Spleen (tissue), 11 donors: ENCODE measurements at regions not wholly inside any gene's neighbourhood (a gene's known extent, or its start where the extent isn't known, plus 50 kb on each side); places are given as distances from the start of the nearest gene placed in this dataset.

ENCODE experiments used
- DNase-seq: peaks from one replicate; pipeline ENCODE4 v3.0.0-alpha.2; 2020
- H3K27ac ChIP-seq, 8 donors: fragments of 200-600 bp; sonication (generic) in 7 of 8; 1 replicate in 4 of 8; 2 replicates in 4 of 8; pipeline versions ENCODE4 v1.5.0 to v1.8.0; 2016 to 2021; ENCODE audit warnings: inconsistent platforms in 4 of 8, mild to moderate bottlenecking in 4 of 8, moderate library complexity in 1 of 8
- H3K27me3 ChIP-seq, 7 donors: fragments of 200-600 bp; sonication (generic) in 6 of 7; replicated peaks in 1 of 7; 1 replicate in 4 of 7; 2 replicates in 3 of 7; pipeline versions ENCODE4 v1.5.0 to v1.8.0; 2016 to 2021; ENCODE audit warnings: inconsistent platforms in 3 of 7, mild to moderate bottlenecking in 1 of 7
- H3K36me3 ChIP-seq, 6 donors: fragments of 200-600 bp; sonication (generic) in 5 of 6; 1 replicate in 4 of 6; 2 replicates in 2 of 6; pipeline versions ENCODE4 v1.5.0 to v1.8.0; 2016 to 2021; ENCODE audit warnings: inconsistent platforms in 2 of 6
- H3K4me1 ChIP-seq, 6 donors: fragments of 200-600 bp; sonication (generic) in 5 of 6; 1 replicate in 3 of 6; 2 replicates in 3 of 6; pipeline versions ENCODE4 v1.5.0 to v1.8.0; 2016 to 2021; ENCODE audit warnings: inconsistent platforms in 3 of 6
- H3K4me3 ChIP-seq, 8 donors: fragments of 200-600 bp; sonication (generic) in 7 of 8; 1 replicate in 4 of 8; 2 replicates in 4 of 8; pipeline versions ENCODE4 v1.5.0 to v1.8.0; 2016 to 2021; ENCODE audit warnings: inconsistent platforms in 4 of 8, mild to moderate bottlenecking in 4 of 8, moderate library complexity in 2 of 8
- H3K9me3 ChIP-seq, 8 donors: fragments of 200-600 bp; sonication (generic) in 7 of 8; 1 replicate in 4 of 8; 2 replicates in 4 of 8; pipeline versions ENCODE4 v1.5.0 to v1.8.0; 2016 to 2021; ENCODE audit warnings: inconsistent platforms in 4 of 8
- POLR2A ChIP-seq, 3 donors: fragments of 450-650 bp; IDR thresholded peaks; one replicate each; pipeline ENCODE4 v1.5.1; 2017; ENCODE audit warnings: antibody characterized with exemption in 3 of 3, mild to moderate bottlenecking in 1 of 3
- POLR2AphosphoS5 ChIP-seq, 3 donors: sonication (generic); formaldehyde crosslinking; IDR thresholded peaks; one replicate each; pipeline ENCODE4 v1.5.1; 2017; ENCODE audit warnings: antibody characterized with exemption in 3 of 3
- WGBS, 5 donors: extraction: QIAGEN DNeasy Blood & Tissue Kit in 3 of 5; methylation state at CpG; one replicate each; pipeline versions ENCODE4 v1.1.5 to v1.1.7; 2013 to 2018; 5-methylcytosine and 5-hydroxymethylcytosine counted together
- intact Hi-C: fragments of 100-400 bp; cut with DNase I; formaldehyde crosslinking; loops from one replicate; pipeline ENCODE4 v1.15.0; 2023; ENCODE audit warnings: low total_unique reads
- TF ChIP-seq, protein P1 (sequence below), 11 experiments: fragments of 200-600 bp in 7 of 11; fragments of 450-650 bp in 4 of 11; sonication (generic) in 4 of 11; IDR thresholded peaks in 8 of 11; conservative IDR thresholded peaks in 3 of 11; 1 replicate in 7 of 11; 2 replicates in 4 of 11; pipeline versions ENCODE4 v1.4.0 to v1.8.0; 2016 to 2021; ENCODE audit warnings: antibody characterized with exemption in 11 of 11, inconsistent platforms in 4 of 11, mild to moderate bottlenecking in 1 of 11
- donor health status: healthy with polysubstance abuse.
- donor health status: DM: no; HTN: no; CAD: no; lungs with moderate emphysema.
- donor health status: DM: no; HTN: no; CAD: no.
- donor health status: Bipolar disorder and iron deficiency.
- donor health status: healthy.
- donor health status: DM: no; HTN: no; CAD: no.
- donor health status: DM: yes; HTN: yes; CAD: no.

DNA sequence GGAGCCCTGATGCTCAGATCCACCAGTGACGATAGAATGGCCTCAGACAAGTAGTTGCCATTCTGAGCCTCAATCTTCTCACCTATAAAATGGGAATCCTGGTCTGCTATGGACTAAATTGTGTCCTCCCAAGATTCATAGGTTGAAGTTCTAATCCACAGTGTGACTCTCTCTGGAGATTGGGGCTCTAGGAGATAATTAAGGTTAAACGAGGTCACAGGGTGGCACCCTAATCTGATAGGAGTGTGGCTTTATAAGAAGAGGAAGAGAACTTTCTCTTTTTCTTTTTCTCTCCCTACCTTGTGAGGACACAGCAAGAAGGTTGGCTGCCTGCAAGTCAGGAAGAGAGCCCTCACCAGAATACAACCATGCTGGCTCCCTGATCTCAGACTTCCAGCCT is 214.1 kb downstream of the KATNAL1 start:
- Histone ChIP-seq H3K27ac (no peak overlapping the region), H3K4me3 (no peak overlapping the region), H3K9me3 (no peaks in the 10 kb centered on the region), H3K36me3 (no peaks in the 10 kb centered on the region), H3K27me3 (no peaks in the 10 kb centered on the region), H3K4me1 (no peaks in the 10 kb centered on the region)
- TF ChIP-seq, protein P1, sequence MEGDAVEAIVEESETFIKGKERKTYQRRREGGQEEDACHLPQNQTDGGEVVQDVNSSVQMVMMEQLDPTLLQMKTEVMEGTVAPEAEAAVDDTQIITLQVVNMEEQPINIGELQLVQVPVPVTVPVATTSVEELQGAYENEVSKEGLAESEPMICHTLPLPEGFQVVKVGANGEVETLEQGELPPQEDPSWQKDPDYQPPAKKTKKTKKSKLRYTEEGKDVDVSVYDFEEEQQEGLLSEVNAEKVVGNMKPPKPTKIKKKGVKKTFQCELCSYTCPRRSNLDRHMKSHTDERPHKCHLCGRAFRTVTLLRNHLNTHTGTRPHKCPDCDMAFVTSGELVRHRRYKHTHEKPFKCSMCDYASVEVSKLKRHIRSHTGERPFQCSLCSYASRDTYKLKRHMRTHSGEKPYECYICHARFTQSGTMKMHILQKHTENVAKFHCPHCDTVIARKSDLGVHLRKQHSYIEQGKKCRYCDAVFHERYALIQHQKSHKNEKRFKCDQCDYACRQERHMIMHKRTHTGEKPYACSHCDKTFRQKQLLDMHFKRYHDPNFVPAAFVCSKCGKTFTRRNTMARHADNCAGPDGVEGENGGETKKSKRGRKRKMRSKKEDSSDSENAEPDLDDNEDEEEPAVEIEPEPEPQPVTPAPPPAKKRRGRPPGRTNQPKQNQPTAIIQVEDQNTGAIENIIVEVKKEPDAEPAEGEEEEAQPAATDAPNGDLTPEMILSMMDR (IDR thresholded peaks at IDR 0.05 in 8 of 11, conservative IDR thresholded peaks at IDR 0.05 in 3 of 11) = no peak
- intact Hi-C loops = no loop called here
- 81 to 85% (median 84%) methylated on average over 2 of the region's 2 CpGs for WGBS, 5 donors
- DNase-seq = no peak

DNA sequence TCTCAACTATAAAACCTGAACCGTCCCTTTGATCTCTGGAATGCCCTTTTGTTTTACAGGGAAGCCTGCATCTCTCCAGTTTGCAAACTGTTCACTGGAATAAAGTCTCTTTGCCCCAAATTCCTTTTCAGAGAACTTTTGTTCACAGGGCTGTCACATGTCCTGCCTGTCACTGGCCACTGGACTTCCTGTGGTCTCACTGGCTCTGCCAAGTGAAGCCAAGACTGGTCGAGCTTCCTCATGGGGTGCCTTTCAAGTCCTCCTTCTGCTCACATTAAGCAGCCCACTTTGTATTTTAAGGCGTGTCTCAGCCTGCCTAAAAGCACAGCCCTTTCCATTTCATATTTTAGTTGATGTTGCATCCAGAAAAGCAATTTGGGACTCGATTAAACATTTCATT is 215.7 kb downstream of the KATNAL1 start:
- Histone ChIP-seq H3K4me1 (no peaks in the 10 kb centered on the region), H3K27me3 (no peaks in the 10 kb centered on the region), H3K27ac (no peak overlapping the region), H3K9me3 (no peaks in the 10 kb centered on the region), H3K36me3 (no peaks in the 10 kb centered on the region), H3K4me3 (no peak overlapping the region)
- WGBS, 5 donors = 69 to 80% (median 77%) methylated on average over 4 of the region's 4 CpGs
- intact Hi-C loops = no loop called here
- no peak for TF ChIP-seq POLR2AphosphoS5 (IDR thresholded peaks at IDR 0.05)
- TF ChIP-seq POLR2A (IDR thresholded peaks at IDR 0.05) = no peak
- TF ChIP-seq, protein P1 (IDR thresholded peaks at IDR 0.05 in 8 of 11, conservative IDR thresholded peaks at IDR 0.05 in 3 of 11) = no peak
- no peak for DNase-seq

DNA sequence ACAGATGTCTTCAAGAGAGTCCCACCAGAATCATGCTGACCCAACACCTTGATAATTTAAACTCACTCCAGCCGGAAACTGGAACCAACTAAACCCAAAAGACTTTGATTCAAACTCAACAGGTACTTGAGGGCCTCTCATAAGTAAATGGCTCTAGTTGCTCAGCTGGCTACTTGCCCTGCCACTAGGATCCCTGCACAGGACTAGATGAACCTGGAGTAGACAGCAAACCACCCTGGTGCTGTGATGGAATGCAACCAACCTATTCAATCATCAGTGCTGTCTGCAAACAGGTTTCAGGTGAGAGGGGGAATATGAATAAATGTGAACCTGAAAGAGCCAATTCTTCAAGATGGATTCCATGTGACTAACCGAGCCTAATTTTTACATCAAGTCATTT is 216.3 kb downstream of the KATNAL1 start:
- no peak for TF ChIP-seq POLR2A (IDR thresholded peaks at IDR 0.05)
- TF ChIP-seq, protein P1 (IDR thresholded peaks at IDR 0.05 in 8 of 11, conservative IDR thresholded peaks at IDR 0.05 in 3 of 11) = no peak
- TF ChIP-seq POLR2AphosphoS5 (IDR thresholded peaks at IDR 0.05) = no peak
- Histone ChIP-seq H3K27ac (no peak overlapping the region), H3K36me3 (no peaks in the 10 kb centered on the region), H3K27me3 (no peaks in the 10 kb centered on the region), H3K9me3 (no peaks in the 10 kb centered on the region), H3K4me3 (no peak overlapping the region), H3K4me1 (no peaks in the 10 kb centered on the region)
- WGBS, 5 donors = 81 to 96% (median 91%) methylated on average over 2 of the region's 2 CpGs
- intact Hi-C loops = no loop called here
- no peak for DNase-seq

DNA sequence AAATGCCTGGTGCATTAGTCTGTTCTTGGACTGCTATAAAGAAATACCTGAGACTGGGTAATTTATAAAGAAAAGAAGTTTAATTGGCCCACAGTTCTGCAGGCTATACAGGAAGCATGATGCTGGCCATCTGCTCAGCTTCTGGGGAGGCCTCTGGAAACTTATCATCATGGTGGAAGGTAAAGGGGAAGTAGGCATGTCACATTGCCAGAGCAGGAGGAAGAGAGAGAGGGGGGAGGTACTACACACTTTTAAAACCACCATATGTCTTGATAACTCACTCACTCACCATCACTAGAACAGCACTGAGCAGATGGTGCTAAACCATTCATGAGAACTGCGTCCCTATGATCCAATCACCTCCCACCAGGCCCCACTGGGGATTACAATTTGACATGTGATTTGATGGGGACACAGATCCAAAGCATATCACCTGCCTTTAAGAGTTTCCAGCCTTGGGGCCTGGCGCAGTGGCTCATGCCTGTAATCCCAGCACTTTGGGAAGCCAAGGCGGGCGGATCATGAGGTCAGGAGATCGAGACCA is 219.0 kb downstream of the KATNAL1 start:
- 79 to 94% (median 86%) methylated on average over 5 of the region's 5 CpGs for WGBS, 5 donors
- Histone ChIP-seq H3K27me3 (peaks cover 0 to 2% (median 0%) of the 10 kb centered on the region in 7 donors), H3K36me3 (no peaks in the 10 kb centered on the region), H3K27ac (no peak overlapping the region), H3K4me3 (no peak overlapping the region), H3K4me1 (no peaks in the 10 kb centered on the region), H3K9me3 (no peaks in the 10 kb centered on the region)
- TF ChIP-seq, protein P1 (IDR thresholded peaks at IDR 0.05 in 8 of 11, conservative IDR thresholded peaks at IDR 0.05 in 3 of 11) = no peak
- TF ChIP-seq POLR2AphosphoS5 (IDR thresholded peaks at IDR 0.05) (no peak), POLR2A (IDR thresholded peaks at IDR 0.05) (no peak)
- no peak for DNase-seq
- intact Hi-C loops = no loop called here
